Head of caudate nucleus (tissue), 42 donors: ENCODE measurements at regions not wholly inside any gene's neighbourhood (a gene's known extent, or its start where the extent isn't known, plus 50 kb on each side); places are given as distances from the start of the nearest gene placed in this dataset.

Experiments
- DNase-seq, 42 donors: peaks; one replicate each; pipeline versions ENCODE4 v3.0.0 to v3.0.0-alpha.2; 2020 to 2021; ENCODE audit warnings: mixed read lengths in 7 of 42
- intact Hi-C: fragments of 100-400 bp; cut with DNase I; formaldehyde crosslinking; loops from one replicate; pipeline ENCODE4 v1.15.0; 2022

GRCh38 chr11:19400296-19400695 is 159.6 kb upstream of the E2F8 start:
- DNase-seq: no peak
- intact Hi-C loops: no loop called here

DNA sequence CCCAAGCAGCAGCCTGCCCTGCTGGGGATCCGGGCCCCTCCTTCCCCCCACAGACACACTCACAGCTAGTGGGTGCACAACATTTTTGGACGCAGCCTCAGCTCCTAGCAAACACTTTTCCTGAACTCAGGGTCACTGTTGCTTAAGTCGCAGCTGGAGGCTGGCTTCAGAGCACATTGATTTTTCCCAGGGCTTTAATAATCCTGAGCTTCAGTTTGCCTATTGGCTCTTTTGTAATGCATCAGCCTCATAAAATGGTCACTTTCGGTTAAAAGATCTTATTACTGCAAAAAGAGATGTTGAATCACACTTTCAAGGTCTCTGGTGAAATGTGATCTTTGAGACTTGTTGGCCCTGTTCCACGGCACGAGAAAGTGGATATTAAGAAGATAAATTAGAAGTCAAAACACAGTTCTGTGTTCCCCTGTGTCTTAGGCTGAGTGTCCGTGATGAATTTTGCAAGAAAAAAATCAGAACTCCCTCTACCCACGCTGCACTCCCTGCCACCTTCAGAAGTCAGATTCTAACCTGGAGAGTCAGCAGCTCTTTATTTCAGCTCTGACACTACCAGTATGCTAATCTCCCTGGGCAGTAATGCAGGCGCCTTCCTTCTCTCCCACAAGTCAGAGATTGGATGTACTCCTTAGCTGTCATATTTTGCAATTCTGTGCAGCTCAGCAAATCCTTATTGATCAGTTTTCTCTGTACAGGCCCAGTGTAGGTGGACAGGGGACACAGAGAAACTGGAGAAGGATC is 158.2 kb upstream of the E2F8 start:
- DNase-seq: peak in 3 of 42 donors; percentile 13 to 17 (median 17)
- intact Hi-C loops: no loop called here

GRCh38 chr11:19398273-19398672 is 157.5 kb upstream of the E2F8 start:
- DNase-seq: no peak
- intact Hi-C loops: no loop called here

GRCh38 chr11:19395050-19395449 is 154.3 kb upstream of the E2F8 start:
- intact Hi-C loops: no loop called here
- DNase-seq: no peak

GRCh38 chr11:19394525-19395016 is 153.8 kb upstream of the E2F8 start:
- no peak for DNase-seq
- intact Hi-C loops: no loop called here

DNA sequence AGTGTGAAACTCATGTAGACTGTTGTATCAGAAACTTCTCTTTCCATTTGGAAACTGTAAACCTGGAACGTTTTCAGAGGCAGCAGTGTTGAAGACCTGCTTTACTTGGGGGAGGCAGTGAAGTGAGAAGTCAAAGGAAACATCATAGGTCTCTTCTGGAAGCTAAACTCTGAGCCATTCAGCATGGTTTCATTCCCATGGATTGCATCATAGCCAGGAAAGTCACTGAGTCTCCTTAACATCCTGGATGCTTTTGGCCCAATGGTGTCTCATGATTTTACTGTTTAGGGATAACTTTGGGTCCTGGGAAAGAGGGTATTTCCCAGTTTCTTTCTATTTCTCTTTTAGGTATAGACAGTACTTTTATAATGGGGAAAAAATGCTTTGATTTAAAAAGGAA is 153.2 kb upstream of the E2F8 start:
- DNase-seq: no peak
- intact Hi-C loops: no loop called here

DNA sequence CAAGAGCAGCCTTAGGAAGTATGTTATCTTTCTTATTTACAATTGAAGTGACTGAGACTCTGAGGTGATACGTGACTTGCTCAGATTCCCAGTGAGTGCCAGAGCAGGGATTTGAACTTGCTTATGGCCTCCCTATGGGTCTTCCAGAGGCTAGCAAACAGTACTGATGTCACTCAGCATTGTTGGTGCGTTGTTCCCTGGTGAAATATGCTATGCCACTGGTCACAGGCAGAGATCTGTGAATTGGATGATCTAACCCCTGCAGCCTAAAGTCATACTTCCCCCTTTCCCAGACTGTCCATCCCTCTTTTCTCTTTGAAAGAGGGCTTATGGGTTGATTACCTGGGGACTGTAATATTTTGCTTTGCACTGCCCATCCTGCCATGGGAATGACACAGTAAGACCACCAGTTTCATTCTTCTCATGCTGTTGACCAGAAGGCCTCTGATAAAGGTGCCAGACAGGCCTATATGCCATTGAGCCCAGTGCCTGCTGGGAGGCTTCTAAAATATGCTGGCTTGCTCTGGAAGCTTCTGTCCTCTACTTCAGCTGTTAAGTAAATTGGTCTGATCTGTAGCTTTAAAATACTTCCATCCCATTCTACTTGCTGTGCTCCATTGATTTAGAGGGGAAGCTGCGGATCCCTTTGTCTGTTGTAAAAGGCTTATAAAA is 152.2 kb upstream of the E2F8 start:
- intact Hi-C loops: no loop called here
- no peak for DNase-seq

DNA sequence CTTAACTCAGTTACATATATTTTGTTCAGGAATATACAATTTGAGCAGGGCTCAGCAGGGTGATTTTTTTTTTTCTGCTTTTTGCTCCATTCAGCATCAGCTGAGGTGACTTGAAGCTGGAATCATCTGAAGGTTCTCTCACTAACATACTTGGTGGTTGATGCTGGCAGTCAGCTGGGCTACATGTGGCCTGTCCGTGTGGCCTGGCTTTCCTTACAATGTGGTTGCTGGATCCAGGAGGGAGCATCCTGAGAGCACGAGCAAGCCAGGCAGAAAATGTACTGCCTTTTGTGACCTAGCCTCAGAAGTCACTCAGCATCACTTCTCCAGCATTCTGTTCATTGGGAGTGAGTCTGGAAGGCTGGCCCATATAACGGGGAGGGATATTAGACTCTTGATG is 151.6 kb upstream of the E2F8 start:
- no peak for DNase-seq
- intact Hi-C loops: no loop called here

DNA sequence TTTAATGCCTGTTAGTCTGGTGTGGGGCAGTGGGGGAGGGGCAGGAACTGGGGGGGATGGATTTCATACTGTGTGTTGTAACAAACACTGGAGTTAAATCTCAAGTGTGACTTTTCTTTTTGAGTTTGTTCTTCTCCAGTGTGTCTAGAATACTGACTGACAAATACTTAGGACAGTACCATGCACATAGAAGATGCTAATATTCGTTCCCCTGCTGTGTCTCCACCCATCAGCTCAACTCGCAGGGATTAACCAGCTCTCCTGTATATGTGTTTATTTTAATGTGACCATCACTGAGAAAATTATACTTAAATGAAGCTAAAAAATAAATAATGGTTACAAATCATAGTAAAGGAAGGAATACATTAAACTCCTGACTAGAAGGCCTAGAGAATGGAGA is 150.9 kb upstream of the E2F8 start:
- intact Hi-C loops: no loop called here
- no peak for DNase-seq

- intact Hi-C loops: no loop called here
Measured at GRCh38 chr11:19391026-19391425, 150.3 kb upstream of the E2F8 start.

DNA sequence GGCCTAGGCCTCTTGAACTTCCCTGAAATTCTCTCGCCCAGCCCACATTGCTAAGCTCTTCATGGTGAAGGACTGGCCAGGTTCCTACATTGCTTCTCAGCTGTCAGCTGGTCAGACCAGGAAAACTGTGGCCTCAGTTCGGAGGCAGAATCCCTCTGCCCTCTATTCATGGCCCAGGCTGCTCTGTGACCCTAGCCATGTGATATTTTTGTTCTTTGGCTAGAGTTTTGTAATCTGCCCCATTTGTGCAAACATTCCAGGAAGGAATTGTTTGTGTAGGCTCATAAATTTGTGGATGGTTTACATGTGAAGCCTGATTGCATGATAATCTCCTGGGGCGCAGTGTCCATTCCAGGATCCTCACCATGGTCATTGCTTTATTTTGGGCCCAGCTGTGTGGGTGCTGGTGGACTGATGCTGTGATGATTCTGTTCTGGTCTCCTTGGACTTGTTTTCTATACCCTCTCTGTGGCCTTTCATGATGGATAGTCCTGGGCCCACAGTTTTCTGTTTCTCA is 149.1 kb upstream of the E2F8 start:
- peak in 3 of 42 donors; percentile 10 to 49 (median 10) for DNase-seq

More at GRCh38 chr11:19391026-19391425, 150.3 kb upstream of the E2F8 start:
- no peak for DNase-seq

DNA sequence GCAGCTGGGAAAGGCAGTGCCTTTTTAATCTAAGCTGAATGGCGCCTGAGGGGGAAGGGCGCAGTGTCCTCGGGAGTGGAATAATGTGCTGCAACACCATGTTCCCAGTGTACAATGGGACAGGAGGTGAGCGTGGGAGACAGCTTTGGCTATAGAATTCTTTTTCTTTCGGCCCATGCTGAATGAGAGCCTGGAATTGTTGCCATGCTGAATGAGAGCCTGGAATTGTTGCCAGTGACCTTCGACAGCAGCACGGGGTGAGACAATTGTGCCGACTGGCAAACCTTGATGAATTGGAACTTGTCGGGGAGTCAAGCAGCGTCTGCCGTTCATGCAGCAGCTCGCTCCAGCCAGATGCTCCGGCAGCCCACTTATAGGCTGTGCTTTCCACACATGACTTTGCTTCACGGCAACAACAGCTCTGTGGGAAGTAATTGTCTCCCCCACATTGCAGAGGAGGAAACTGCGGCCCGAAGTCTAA is 141.4 kb upstream of the E2F8 start:
- DNase-seq: peak; percentile 24 to 87 (median 64)
- intact Hi-C loops: no loop called here

More for the DNA sequence above, 149.1 kb upstream of the E2F8 start:
- intact Hi-C loops: no loop called here

GRCh38 chr11:19380375-19380774 is 139.6 kb upstream of the E2F8 start:
- no peak for DNase-seq
- intact Hi-C loops: no loop called here

- DNase-seq: no peak
- intact Hi-C loops: no loop called here
Measured at GRCh38 chr11:19379465-19379864, 138.7 kb upstream of the E2F8 start.

- peak in 1 of 42 donors; percentile 45 for DNase-seq
- intact Hi-C loops: no loop called here
Measured at GRCh38 chr11:19378814-19379213, 138.1 kb upstream of the E2F8 start.

DNA sequence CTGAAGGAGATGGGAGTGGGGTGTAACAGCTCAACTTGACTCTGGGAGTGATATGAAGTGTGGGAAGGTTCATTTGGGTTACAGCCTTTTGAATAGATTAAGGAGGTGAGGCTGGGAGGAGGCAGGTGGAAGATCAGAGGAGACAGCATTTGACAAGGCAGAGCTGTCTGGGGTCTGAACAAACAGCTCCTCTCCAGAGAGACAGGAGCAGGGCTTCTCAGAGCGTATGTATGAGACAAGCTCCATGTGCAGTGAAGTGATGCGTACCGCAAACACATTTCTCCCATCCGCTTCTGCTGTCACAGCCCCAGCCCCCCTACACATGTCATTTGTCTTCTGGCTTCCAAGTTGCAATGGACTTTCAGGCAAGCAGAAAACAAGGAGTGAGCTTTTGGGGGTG is 137.1 kb upstream of the E2F8 start:
- intact Hi-C loops: no loop called here
- peak in 12 of 42 donors; percentile 13 to 77 (median 42) for DNase-seq

DNA sequence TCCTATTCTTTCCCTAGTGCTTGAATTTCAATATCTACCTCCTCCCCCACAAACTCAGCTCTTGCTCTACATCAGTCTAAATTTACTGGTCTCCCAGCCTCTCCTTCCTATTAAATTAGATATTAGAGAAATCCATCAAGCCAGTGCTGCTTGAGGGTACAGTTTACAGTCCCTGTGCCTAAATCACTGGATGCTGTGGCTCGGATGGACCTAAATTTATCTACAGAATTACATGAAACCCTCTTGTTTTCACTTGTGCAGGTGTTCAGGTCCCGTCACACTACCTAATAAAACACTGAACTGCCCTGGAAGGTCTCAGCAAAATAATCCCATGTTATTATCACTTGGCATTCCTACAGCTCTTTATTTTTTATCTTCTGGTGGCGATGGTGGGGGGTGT is 134.7 kb upstream of the E2F8 start:
- intact Hi-C loops: no loop called here
- no peak for DNase-seq

DNA sequence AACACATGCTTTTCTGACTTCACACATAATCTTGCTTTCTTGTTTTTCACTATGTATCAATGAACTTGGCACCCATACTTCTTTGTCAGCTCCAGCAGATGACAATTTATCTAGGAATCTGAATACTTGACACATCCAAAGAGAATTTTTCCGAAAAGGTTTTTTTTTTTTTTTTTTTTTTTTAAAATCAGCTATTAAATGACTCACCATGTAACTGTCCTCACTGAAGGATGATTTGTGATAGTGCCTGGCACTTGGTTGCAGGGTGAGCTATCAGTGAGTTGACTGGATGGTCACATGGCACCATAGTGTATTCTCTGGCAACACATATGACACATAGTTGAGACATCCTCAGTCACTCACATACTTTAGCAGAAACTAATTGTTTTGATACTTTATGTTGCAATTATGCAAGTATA is 133.4 kb upstream of the E2F8 start:
- intact Hi-C loops: no loop called here
- peak in 6 of 42 donors; percentile 19 to 55 (median 32) for DNase-seq

DNA sequence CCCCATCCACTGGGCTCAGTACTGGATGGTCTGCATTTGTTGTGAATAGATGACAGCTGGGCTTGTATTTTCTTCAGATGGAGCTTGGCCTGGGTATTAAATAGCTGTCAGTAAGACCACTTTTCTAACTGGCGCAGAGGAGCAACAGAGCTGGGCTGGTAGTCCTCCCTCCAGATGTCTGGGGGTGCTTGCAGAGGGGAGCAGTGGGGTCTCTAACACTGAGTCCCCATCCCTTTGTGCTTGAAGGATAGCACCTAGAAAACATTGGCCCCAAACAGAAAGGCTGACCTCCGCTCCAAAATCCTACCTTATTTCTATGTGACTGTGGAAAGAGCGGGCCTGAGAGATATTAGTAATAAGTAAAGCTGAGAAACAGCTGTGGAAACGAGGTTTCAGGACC is 131.6 kb upstream of the E2F8 start:
- DNase-seq: no peak
- intact Hi-C loops: no loop called here
